ENCODE measurements at regions not wholly inside any gene's neighbourhood (a gene's known extent, or its start where the extent isn't known, plus 50 kb on each side); places are given as distances from the start of the nearest gene placed in this dataset.
"Not testable (repeated sequence)": the region's sequence is repeated elsewhere in the genome, so short reads cannot be mapped to it uniquely, and the experiment has no call there.

- TF ChIP-seq CTCF (IDR thresholded peaks at IDR 0.05); POLR2AphosphoS5 (IDR thresholded peaks at IDR 0.05; ENCODE audit: insufficient read depth in 1 of 2, low read depth in 1 of 2); POLR2A (IDR thresholded peaks at IDR 0.05): not testable (repeated sequence)
These were observed 79.2 kb upstream of the ZDHHC15 start for GRCh38 chrX:75602022-75602421.

Measured in vagina (tissue), 2 donors.